ENCODE measurements at regions not wholly inside any gene's neighbourhood (a gene's known extent, or its start where the extent isn't known, plus 50 kb on each side); places are given as distances from the start of the nearest gene placed in this dataset.

DNA sequence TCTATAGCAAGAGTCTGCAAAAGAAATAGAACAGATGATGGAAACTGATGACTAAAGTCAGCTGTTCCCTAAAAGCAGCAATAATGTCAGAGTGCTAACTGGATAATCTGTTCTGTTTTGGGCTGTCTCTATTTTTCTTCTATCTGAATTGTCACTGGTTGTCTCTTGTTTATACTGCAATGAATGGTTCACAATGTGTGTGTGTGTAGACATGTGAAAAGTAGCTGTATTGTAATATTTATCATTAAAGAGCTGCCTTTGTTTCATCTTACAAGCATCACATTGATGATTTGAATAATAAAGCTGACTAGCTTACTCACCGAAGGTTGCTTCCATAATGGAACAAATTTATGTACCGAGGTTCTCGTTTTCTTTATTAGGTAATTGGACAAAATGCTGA lies 456.0 kb upstream of the ZEB2 start:
- TF ChIP-seq, protein P1, sequence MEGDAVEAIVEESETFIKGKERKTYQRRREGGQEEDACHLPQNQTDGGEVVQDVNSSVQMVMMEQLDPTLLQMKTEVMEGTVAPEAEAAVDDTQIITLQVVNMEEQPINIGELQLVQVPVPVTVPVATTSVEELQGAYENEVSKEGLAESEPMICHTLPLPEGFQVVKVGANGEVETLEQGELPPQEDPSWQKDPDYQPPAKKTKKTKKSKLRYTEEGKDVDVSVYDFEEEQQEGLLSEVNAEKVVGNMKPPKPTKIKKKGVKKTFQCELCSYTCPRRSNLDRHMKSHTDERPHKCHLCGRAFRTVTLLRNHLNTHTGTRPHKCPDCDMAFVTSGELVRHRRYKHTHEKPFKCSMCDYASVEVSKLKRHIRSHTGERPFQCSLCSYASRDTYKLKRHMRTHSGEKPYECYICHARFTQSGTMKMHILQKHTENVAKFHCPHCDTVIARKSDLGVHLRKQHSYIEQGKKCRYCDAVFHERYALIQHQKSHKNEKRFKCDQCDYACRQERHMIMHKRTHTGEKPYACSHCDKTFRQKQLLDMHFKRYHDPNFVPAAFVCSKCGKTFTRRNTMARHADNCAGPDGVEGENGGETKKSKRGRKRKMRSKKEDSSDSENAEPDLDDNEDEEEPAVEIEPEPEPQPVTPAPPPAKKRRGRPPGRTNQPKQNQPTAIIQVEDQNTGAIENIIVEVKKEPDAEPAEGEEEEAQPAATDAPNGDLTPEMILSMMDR (tag by site-specific recombination; IDR thresholded peaks at IDR 0.05): no peak
- TF ChIP-seq ZNF174 (tag by site-specific recombination; IDR thresholded peaks at IDR 0.05) (no peak), ZNF350 (tag by site-specific recombination; IDR thresholded peaks at IDR 0.05) (no peak), REPIN1 (tag by site-specific recombination; IDR thresholded peaks at IDR 0.05; ENCODE audit: low read depth) (no peak), ZNF184 (tag by site-specific recombination; IDR thresholded peaks at IDR 0.05) (no peak)
- TF ChIP-seq, protein P2, sequence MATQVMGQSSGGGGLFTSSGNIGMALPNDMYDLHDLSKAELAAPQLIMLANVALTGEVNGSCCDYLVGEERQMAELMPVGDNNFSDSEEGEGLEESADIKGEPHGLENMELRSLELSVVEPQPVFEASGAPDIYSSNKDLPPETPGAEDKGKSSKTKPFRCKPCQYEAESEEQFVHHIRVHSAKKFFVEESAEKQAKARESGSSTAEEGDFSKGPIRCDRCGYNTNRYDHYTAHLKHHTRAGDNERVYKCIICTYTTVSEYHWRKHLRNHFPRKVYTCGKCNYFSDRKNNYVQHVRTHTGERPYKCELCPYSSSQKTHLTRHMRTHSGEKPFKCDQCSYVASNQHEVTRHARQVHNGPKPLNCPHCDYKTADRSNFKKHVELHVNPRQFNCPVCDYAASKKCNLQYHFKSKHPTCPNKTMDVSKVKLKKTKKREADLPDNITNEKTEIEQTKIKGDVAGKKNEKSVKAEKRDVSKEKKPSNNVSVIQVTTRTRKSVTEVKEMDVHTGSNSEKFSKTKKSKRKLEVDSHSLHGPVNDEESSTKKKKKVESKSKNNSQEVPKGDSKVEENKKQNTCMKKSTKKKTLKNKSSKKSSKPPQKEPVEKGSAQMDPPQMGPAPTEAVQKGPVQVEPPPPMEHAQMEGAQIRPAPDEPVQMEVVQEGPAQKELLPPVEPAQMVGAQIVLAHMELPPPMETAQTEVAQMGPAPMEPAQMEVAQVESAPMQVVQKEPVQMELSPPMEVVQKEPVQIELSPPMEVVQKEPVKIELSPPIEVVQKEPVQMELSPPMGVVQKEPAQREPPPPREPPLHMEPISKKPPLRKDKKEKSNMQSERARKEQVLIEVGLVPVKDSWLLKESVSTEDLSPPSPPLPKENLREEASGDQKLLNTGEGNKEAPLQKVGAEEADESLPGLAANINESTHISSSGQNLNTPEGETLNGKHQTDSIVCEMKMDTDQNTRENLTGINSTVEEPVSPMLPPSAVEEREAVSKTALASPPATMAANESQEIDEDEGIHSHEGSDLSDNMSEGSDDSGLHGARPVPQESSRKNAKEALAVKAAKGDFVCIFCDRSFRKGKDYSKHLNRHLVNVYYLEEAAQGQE (tag by site-specific recombination; IDR thresholded peaks at IDR 0.05): no peak

Measured in HEK293 (cell line).